Nucleus accumbens (tissue), 56 donors: ENCODE measurements at regions not wholly inside any gene's neighbourhood (a gene's known extent, or its start where the extent isn't known, plus 50 kb on each side); places are given as distances from the start of the nearest gene placed in this dataset.
"Not testable (repeated sequence)": the region's sequence is repeated elsewhere in the genome, so short reads cannot be mapped to it uniquely, and the experiment has no call there.

Source experiments
- DNase-seq, 56 donors: peaks; one replicate each; lab custom pipeline; 2025; lab: John Stamatoyannopoulos, UW

DNA sequence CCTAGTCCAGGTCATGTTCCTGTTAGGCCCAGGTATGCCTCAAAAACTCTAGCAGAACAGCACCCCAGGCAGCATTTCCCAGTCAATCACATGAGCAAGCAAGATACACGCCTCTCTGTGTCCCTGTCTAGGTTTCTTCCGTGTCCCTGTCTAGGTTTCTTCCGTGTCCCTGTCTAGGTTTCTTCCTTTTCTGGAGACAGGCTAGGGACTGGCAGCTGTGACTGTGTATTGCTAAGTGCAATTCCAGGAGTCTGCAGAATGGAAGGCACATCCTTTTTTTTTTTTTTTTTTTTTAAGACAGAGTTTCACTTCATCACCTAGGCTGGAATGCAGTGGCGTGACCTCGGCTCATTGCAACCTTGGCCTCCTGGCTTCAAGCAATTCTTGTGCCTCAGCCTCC is 77.6 kb downstream of the SETD4 start:
- DNase-seq: no peak

DNA sequence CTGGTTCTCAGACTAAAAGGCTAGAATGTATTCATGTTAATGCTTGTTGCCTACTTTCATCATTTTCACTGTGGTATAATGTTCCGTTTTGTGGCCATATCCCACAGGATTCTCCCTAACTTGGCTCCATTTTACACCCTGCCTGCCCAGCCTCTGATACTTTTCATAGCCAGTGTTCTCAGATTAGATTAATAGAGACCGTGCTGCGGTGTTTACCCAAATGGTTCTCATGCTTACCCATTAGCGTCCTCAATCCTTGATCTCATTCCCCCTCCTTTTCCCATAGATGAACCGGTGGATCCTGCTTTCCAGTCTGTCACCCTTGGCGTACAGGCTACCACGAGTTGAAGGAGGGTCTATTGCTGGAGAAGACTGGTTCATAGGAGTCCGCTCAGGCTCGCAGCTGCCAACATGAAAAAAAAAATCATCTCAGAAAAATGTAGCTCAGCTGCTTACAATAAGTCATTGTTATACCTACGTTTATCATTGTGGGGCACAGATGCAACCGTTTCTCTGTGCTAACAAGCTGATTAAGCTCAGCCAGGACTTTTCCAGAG is 78.7 kb downstream of the SETD4 start:
- no peak for DNase-seq

DNA sequence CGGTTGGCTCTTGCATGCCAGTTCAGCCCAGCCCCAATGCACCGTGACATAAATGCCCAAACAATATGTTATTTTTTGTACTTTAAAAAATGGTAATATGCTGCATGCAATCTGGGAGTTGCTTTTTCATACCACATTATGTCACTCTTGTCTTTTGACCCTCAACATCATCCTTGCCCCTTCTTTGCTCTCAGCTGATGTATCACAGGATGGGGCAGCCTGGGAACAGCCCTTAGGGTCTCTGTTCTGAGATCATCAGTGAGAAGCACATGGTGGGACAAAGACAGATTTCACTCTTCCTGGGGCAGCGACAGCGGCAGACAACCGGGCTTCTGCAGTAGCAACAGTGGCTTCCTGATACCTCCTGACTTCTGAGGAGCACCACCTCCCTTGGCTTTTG is 79.5 kb downstream of the SETD4 start:
- no peak for DNase-seq

DNA sequence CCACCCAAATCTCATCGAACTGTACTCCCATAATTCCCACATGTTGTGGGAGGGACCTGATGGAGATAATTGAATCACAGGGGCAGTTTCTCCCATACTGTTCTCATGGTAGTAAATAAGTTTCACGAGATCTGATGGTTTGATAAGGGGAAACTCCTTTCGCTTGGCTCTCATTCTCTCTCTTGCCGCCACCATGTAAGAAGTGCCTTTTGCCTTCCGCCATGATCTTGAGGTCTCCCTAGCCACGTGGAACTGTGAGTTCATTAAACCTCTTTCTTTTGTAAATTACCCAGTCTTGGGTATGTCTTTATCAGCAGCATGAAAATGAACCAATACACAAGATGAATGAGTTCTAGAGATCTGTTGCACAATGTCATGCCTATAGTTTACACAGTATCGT is 82.5 kb downstream of the SETD4 start:
- not testable (repeated sequence) for DNase-seq

DNA sequence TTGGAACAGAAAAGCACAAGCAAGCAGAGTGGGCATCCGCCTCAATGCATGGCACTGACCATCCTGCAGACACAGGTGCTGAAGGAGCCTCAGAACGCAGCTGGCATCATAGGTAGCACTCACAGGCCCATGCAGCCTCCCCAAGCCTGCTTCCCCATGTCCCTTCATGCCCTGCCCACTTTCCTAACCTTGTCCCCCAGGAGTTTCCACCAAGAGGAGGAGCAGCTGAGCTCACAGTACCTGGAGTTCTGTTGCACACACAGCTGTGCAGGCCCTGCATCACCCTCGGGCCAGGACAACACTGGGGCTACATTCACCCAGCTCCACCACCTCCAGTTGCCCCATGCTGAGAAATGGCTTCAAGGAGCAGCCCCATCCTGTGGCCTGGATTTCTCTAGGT is 83.4 kb downstream of the SETD4 start:
- DNase-seq: no peak

DNA sequence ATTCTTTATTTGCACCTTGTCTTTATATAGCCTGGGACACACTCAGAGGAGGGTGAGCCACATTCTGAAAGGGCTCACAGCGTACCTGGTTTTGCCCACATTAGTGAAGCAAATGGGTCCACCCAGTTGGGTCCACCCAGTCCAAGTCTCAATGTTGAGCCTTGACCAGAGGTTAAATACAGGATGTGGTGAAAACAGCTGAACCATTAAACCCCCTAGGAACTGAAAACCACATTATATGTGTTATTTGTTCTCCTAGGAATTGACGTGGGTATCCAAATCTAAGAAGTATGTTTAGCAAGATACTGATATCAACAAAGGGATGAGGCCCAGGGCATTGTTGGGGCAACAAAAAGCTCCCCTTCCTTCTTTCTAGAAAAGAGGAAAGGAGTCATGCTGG is 83.8 kb downstream of the SETD4 start:
- no peak for DNase-seq

DNA sequence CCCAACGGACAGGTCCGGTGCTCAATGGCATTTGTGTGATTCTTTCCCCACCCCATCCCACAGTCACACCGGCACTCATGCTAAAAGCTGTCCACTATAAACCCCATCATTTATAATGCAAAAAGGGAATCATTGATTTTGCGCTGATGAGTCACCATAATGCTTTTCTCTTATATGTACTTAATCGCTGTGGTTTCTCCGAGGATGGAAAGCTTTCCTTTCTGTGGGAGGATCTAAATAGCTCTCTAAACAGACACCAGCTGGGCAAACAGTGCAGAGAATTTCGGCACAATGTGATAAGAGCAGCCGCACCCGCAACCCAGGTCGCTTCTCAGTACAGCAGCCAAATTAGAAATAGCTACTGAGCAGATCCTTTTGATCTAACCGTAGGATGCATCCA is 85.6 kb downstream of the SETD4 start:
- DNase-seq: no peak

DNA sequence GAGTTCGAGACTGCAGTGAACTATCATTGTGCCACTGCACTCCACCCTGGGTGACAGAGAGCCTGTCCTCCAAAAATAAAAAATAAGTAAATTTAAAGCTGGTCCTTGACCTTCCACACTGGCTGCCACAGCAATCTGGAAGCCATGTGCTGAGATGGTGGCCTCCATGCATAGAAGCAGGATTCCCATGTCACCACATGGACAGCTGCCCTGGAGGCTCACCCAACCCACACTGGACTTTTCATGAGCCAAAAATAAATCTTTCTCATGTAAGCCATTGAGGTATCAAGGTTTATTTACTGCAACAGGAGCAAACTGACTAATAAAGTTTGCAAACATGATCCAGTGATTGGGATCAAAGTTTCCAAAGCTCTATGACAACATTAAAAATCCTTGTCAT is 88.5 kb downstream of the SETD4 start:
- DNase-seq: no peak

DNA sequence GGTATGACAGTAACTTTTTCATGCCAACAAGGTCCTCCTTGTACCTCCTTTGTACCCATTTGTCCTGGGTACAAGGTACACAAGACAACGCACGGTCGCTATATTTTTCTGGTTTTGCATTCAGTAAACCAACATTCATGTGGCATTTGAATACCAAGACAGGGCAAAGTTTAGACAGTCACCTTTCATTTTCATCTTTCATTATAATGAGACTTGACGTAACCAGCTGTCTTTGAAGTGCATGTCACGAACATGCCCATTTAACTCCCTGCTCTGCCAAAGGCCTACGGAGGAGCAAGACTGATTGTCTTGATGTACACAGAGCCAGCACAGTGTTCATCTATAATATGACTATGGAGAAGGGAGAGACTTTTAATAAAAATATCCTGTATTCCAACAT is 91.0 kb downstream of the SETD4 start:
- no peak for DNase-seq

DNA sequence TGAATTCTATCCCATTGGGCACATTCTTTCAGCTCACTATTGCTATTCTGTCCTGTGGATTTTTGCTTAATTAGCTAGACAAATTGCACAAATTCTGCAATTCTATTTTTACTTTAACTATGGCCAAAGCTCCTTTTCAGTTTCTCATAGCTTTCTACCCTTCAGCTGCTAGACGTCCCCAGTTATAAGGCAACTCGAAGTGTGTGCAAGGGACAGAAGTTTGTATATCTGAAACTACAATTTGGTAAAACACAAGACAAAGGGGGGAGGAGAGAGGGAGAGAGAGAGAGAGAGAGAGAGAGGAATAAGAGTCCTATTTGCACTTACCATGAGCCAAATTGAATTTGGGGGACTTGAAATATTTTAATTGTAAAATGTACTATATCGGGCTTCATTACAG is 91.8 kb downstream of the SETD4 start:
- DNase-seq: no peak

DNA sequence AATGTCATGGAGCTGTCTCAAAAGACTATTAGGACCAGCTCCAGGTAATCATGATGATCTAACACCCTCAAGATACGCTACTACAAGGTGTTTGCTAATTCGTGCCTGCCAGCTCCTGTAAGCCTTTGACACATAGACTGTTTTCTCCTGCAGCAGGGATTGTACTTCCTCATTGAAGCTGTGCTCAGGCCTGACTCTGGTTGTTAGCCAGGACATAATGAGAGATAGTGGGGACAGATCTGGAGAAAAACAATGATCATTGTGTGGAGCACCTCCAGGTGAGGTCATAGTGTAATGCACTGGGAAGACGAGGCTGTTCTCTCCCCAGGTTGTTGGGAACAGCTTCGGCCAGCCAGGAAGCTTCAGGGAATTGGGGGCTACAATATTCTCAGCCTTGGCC is 94.6 kb downstream of the SETD4 start:
- no peak for DNase-seq

DNA sequence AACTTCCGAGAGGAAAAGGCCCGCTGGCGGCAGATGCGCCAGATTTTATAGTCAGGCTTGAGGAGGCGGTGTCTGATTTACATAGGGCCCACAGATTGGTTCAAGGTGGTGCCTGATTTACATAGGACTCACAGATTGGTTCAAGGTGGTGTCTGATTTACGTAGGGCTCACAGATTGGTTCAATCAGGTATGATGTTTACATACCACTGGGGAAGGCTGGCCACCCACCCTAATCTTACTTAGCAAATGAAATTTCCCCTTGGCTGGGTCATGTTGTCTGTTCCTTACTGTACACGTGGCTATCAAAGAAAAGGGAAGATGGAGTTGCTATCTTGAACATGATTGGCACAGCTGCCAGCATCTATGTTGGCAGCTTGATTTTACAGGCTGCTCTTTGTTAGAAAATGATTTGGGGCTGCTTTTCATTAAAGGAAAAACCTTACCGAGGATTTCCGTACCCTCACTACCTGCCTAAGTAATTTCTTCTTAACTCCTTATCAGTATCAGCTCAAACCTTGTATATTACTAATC is 96.3 kb downstream of the SETD4 start:
- DNase-seq: no peak

DNA sequence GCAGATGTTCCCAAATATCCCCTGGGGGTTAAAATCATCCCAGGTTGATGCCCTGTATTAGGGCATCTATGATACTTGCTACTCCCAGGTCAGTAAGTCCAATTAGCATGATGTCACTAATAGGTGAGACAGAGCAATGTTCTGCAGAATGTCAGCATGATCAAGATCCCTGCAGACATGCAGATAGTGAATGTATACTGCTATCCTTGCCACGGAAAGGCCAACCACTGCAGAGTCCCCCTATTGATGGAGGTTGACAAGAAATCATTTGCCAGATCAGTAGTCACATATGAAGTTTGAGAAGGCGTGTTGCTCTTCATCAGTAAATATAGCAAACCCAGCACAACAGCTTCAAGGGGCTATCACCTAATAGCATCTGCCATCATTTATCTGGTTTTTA is 97.4 kb downstream of the SETD4 start:
- DNase-seq: no peak

DNA sequence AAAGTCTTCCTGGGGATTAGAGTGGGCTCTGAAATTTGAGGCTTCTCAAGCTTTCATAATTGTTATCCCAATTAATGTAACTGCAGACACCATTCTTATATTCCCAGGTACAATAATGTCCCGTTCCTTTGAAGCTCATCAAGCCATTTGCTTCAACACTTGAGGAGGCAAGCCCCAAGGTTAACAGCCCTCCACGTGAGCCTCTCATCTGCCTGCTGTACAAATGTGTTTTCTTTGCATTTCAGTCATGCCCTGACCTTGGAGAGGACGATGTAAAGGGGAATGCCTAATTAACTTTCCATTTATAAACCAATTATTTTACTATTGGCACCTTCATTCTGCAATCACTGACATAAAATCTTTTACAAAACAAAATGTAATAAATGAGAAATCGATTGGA is 106.3 kb downstream of the SETD4 start:
- no peak for DNase-seq

DNA sequence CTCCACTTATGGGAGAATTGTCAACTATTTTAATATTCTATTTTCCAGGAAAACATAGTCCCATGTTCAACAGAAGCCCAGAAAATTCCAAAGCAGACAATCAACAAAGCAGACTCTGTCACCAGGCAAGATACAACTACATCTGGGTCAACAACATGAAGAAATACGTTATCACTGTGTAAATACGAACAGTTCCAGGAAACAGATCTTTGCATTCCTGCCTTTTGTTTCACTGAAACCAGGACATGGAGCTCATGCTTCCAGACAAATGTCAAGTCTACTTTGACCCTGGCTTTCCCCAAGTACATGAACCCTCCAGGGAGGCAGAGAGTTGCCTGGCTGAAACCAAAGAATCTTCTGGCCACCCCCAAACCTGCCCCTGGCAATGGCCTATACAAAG is 106.7 kb downstream of the SETD4 start:
- DNase-seq: no peak

DNA sequence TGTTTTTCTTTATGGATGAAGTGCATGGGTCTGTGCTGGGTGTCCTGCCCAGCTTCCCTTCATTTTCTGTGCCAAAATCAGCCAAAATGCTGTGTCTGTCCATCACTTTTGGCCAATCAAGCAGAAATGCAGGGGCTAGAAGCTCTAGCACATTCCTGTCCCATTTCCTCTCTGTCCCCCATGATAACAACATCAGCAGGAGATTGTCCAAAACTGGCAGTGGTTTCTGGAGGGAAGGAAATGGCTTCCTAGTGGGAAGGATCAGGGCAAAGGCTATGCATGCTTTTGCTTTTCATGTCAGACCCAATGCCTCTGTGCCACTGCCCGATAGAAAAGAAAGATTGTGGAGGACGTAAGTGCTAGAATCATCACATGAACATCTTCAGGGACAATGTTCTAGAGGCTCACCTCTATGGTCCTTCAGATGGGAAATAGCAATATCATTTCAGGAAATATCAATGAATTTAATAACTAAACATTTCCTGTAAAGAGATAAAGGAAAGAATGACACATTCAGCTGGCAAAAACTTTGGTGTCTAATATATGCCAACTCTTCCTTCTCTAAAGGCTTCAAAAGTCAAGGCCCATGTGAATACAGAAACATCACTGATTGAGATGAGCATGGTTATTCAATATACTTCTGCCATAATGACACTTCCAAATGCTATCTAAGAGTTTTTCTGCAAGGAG is 107.5 kb downstream of the SETD4 start:
- no peak for DNase-seq

DNA sequence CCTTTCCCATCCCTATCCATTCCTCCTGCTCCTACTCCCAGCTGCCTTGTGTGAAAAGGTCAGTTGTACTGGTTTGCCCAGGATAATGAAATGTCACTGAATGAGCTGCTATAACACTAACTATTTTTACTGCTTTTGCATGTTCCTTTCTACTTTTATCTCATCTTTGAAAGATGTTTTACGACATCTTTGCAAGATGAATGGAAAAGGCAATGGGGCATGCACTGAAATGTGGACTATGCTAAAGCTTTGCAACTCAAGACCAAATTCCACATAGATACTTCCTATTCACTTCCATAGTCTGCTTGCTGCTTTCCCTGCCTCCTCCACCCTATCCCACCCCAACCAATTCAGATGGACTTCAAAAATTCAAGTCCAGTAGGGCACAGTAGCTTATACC is 111.3 kb downstream of the SETD4 start:
- no peak for DNase-seq

DNA sequence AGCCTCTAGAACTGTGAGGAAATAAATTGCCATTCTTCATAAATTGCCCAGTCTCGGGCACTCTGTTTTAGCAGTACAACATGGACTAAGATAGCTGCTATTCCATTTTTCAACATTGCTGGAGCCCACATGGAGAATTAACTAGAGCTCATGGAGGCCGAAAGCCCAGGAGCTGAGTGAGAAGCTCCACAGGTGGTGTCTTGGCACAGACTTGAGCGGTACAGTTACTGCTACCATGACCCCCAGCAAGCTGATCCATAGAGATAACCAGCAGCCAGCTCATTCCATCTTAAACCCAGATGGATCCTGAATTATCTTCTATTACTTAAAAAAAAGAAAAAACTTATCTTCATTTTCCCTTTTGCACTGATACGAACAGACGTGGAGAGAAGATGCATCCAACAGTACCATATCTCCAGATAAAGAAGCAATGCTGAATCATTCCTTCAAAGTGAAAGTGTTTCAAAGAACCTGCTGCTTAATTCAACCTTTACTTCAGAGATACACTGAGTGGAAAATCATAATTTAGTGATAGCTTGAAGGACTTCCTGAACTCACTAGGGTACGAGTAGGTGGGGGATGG is 115.1 kb downstream of the SETD4 start:
- DNase-seq: no peak

DNA sequence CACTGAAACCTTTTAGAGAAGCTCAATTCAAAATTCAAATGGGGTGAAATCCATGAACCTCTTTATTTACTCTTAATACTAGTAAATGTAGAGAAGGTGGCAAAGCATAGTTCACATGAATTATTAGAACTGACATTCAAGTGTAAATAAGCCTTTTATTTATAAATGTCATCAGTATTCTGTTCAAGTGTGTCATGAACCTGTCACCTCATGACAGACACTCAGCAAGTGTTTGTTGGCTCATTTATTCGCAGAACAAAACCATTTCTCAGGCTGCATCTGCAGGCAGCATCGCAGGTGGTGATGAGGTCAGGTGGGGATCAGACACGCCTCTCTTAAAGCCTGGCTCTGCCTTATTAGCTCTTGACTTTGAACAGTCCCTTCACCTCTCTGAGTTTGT is 116.6 kb downstream of the SETD4 start:
- no peak for DNase-seq

DNA sequence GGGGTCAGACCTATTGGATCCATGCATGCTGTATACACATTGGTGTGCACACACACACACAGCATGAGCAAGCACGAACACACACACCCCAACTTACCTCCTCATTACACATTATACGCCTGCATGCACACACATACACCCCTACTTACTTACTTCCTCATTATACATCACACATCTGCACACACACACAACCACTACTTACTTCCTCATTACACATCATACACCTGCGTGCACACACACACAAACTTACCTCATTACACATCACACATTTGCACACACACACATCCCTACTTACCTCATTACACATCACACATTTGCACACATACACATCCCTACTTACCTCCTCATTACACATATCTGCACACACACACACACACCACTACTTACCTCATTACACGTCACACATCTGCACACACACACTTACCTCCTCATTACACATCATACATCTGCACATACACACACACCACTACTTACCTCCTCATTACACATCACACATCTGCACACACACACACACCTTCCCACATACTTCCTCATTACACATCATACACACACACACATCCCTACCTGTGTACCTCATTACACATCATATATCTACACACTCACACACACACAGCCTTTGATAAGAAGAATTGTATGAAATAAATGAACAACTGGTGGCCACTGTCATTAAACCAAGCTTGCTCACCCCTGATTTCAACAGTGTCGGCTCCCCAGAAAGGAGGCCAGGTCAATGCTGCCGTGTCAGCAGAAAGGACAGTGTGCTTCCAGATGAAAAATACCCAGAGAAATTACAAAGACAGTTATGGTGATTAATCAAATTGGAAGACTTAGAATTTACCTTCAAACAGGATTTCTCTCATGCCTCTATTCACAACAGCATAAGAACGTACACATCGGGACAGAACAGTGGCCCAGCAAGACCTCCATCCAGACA is 117.8 kb downstream of the SETD4 start:
- DNase-seq: no peak
